Naive thymus-derived CD4-positive, alpha-beta T cell (primary cell): ENCODE measurements at regions not wholly inside any gene's neighbourhood (a gene's known extent, or its start where the extent isn't known, plus 50 kb on each side); places are given as distances from the start of the nearest gene placed in this dataset.
A peak's percentile ranks its signal among the peaks of the same experiment; 100 is the strongest.

ENCODE experiments used
- ATAC-seq: fragments of 150-1000 bp; cut with Tn5 transposase; 2 replicates; pipeline ENCODE4 v1.10.0; 2021; ENCODE audit warnings: mild to moderate bottlenecking, moderate library complexity
- CTCF ChIA-PET: fragments of 350-600 bp; sonication (Branson Sonifier 250); formaldehyde crosslinking; loops from one replicate; lab custom pipeline; 2021; ENCODE audit warnings: antibody characterized with exemption; lab: Charles Lee
- POLR2A ChIA-PET: fragments of 350-600 bp; sonication (Branson Sonifier 250); formaldehyde crosslinking; loops from one replicate; lab custom pipeline; 2021; ENCODE audit warnings: antibody characterized with exemption, inconsistent platforms; lab: Charles Lee
- DNase-seq, 9 donors: peaks; one replicate each; pipeline versions ENCODE4 v3.0.0 to v3.0.0-alpha.2; 2020 to 2022; ENCODE audit warnings: mixed read lengths in 1 of 9
- H3K27ac ChIP-seq: one replicate; pipeline ENCODE4 v1.7.0; 2013; ENCODE audit warnings: mild to moderate bottlenecking, low read depth, low read length, moderate library complexity
- H3K27me3 ChIP-seq, 2 donors: one replicate each; pipeline ENCODE4 v1.7.0; 2013; ENCODE audit warnings: low read length in 2 of 2, mild to moderate bottlenecking in 2 of 2, moderate library complexity in 2 of 2; ENCODE audit not compliant: control insufficient read depth in 2 of 2, insufficient read depth in 2 of 2
- H3K36me3 ChIP-seq, 3 experiments: 1 replicate in 2 of 3; 2 replicates in 1 of 3; pipeline ENCODE4 v1.7.0; 2013; ENCODE audit warnings: low read length in 3 of 3, mild to moderate bottlenecking in 3 of 3, moderate library complexity in 1 of 3; ENCODE audit not compliant: insufficient read depth in 3 of 3, control insufficient read depth in 2 of 3
- H3K4me1 ChIP-seq, 2 donors: one replicate each; pipeline ENCODE4 v1.7.0; 2013; ENCODE audit warnings: low read length in 2 of 2, mild to moderate bottlenecking in 2 of 2, moderate library complexity in 1 of 2; ENCODE audit not compliant: control insufficient read depth in 2 of 2, insufficient read depth in 2 of 2
- H3K4me3 ChIP-seq: 2 replicates; pipeline ENCODE4 v1.7.0; 2013; ENCODE audit warnings: mild to moderate bottlenecking, low read length
- H3K9me3 ChIP-seq, 3 experiments: 1 replicate in 2 of 3; 2 replicates in 1 of 3; pipeline ENCODE4 v1.7.0; 2013; ENCODE audit warnings: low read length in 3 of 3; ENCODE audit not compliant: control insufficient read depth in 2 of 3
- H3K27ac Mint-ChIP-seq, 9 donors: one replicate each; pipeline ENCODE4 v1.8.0; 2020 to 2022; ENCODE audit warnings: mixed read lengths in 9 of 9, mild to moderate bottlenecking in 8 of 9, moderate library complexity in 5 of 9, inconsistent platforms in 2 of 9
- H3K27me3 Mint-ChIP-seq, 5 donors: one replicate each; pipeline ENCODE4 v1.8.0; 2021 to 2022; ENCODE audit warnings: mixed read lengths in 5 of 5, mild to moderate bottlenecking in 1 of 5
- H3K36me3 Mint-ChIP-seq, 5 donors: one replicate each; pipeline ENCODE4 v1.8.0; 2020 to 2022; ENCODE audit warnings: mixed read lengths in 5 of 5, mild to moderate bottlenecking in 3 of 5, inconsistent platforms in 1 of 5
- H3K4me1 Mint-ChIP-seq, 7 donors: one replicate each; pipeline ENCODE4 v1.8.0; 2020 to 2022; ENCODE audit warnings: mixed read lengths in 7 of 7, mild to moderate bottlenecking in 3 of 7, inconsistent platforms in 1 of 7
- H3K4me3 Mint-ChIP-seq, 10 donors: one replicate each; pipeline ENCODE4 v1.8.0; 2020 to 2022; ENCODE audit warnings: mild to moderate bottlenecking in 10 of 10, mixed read lengths in 10 of 10, moderate library complexity in 6 of 10, inconsistent platforms in 2 of 10
- H3K9me3 Mint-ChIP-seq, 11 donors: one replicate each; pipeline ENCODE4 v1.8.0; 2020 to 2022; ENCODE audit warnings: mixed read lengths in 11 of 11, mild to moderate bottlenecking in 4 of 11, inconsistent platforms in 1 of 11, moderate library complexity in 1 of 11
- intact Hi-C, 2 donors: fragments of 100-400 bp; cut with micrococcal nuclease; formaldehyde crosslinking; loops; one replicate each; pipeline ENCODE4 v1.15.1; 2023

- Mint-ChIP-seq H3K27me3 (no peaks in the 10 kb centered on the region), H3K36me3 (peaks cover 0 to 8% (median under 1%) of the 10 kb centered on the region in 5 donors), H3K9me3 (peaks cover 0 to 22% (median 9%) of the 10 kb centered on the region in 11 donors), H3K27ac (peak overlapping the region in 2 of 9 donors; percentile 5 to 56), H3K4me1 (no peaks in the 10 kb centered on the region), H3K4me3 (no peak overlapping the region)
- Histone ChIP-seq H3K27me3 (no peaks in the 10 kb centered on the region), H3K4me1 (no peaks in the 10 kb centered on the region), H3K36me3 (no peaks in the 10 kb centered on the region), H3K27ac (no peak overlapping the region), H3K9me3 (no peaks in the 10 kb centered on the region), H3K4me3 (no peak overlapping the region)
- POLR2A ChIA-PET, result no interaction called here
- ATAC-seq (no peak), DNase-seq (no peak)
- CTCF ChIA-PET, result no interaction called here
- intact Hi-C loops, result no loop called here
Observed at GRCh38 chr12:47509398-47509851, 196.4 kb downstream of the RPAP3 start.

DNA sequence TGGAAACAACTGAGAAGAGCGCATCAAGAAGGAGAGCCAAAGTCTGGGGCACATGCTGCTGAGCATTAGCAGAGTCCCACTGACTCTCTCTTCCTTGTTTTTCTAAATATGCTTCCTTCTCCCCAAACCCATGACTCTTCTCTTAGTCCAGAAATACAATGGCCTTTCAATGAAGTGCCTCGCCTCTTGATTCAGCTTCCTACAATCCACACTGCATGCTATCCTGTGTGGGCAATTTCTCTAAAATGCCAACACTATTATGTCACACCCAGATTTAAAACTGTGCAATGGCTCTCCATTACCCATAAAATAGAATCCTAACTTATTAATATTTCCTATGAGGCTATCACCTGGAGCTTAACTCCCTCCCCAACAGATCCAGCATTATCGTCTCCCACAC is 198.6 kb downstream of the RPAP3 start:
- H3K9me3 Mint-ChIP-seq, result peaks cover 0 to 18% (median 4%) of the 10 kb centered on the region in 11 donors

GRCh38 chr12:47504775-47505446 is 200.9 kb downstream of the RPAP3 start:
- Mint-ChIP-seq H3K27me3 (no peaks in the 10 kb centered on the region), H3K4me3 (no peak overlapping the region), H3K27ac (no peak overlapping the region), H3K4me1 (no peaks in the 10 kb centered on the region), H3K36me3 (peaks cover 0 to 5% (median 0%) of the 10 kb centered on the region in 5 donors), H3K9me3 (peaks cover 0 to 21% (median 5%) of the 10 kb centered on the region in 11 donors)
- no peaks in the 10 kb centered on the region for H3K36me3 ChIP-seq
- H3K4me3 ChIP-seq, result no peak overlapping the region
- POLR2A ChIA-PET, result interaction anchor here (0.6 kb wide), 1 partner anchor 1514 kb away, joined by 3 read pairs; no protein-coding TSS in a partner anchor
- DNase-seq (no peak), ATAC-seq (no peak)
- CTCF ChIA-PET, result no interaction called here
- no peak overlapping the region for H3K27ac ChIP-seq
- no peaks in the 10 kb centered on the region for H3K4me1 ChIP-seq
- H3K27me3 ChIP-seq, result no peaks in the 10 kb centered on the region
- intact Hi-C loops, result no loop called here
- H3K9me3 ChIP-seq, result no peaks in the 10 kb centered on the region

More for the DNA sequence above, 198.6 kb downstream of the RPAP3 start:
- peaks cover 0 to 5% (median 0%) of the 10 kb centered on the region in 5 donors for H3K36me3 Mint-ChIP-seq
- H3K4me1 Mint-ChIP-seq, result no peaks in the 10 kb centered on the region
- H3K27me3 ChIP-seq, result no peaks in the 10 kb centered on the region
- DNase-seq, result no peak
- ChIA-PET POLR2A (no interaction called here), CTCF (no interaction called here)
- no peaks in the 10 kb centered on the region for H3K4me1 ChIP-seq
- no peaks in the 10 kb centered on the region for H3K27me3 Mint-ChIP-seq
- H3K27ac Mint-ChIP-seq, result no peak overlapping the region
- no peak for ATAC-seq
- H3K4me3 Mint-ChIP-seq, result no peak overlapping the region
- H3K27ac ChIP-seq, result no peak overlapping the region
- intact Hi-C loops, result no loop called here
- H3K9me3 ChIP-seq, result no peaks in the 10 kb centered on the region
- no peaks in the 10 kb centered on the region for H3K36me3 ChIP-seq
- H3K4me3 ChIP-seq, result no peak overlapping the region

GRCh38 chr12:47493801-47494200 is 212.0 kb downstream of the RPAP3 start:
- Histone ChIP-seq H3K4me3 (no peak overlapping the region), H3K4me1 (no peaks in the 10 kb centered on the region), H3K27me3 (peaks cover 0 to 3% of the 10 kb centered on the region in 2 donors), H3K36me3 (no peaks in the 10 kb centered on the region), H3K9me3 (peaks cover 0 to 9% (median 0%) of the 10 kb centered on the region in 3 experiments), H3K27ac (no peak overlapping the region)
- ATAC-seq, result no peak
- Mint-ChIP-seq H3K27ac (no peak overlapping the region), H3K36me3 (peaks cover 0 to 8% (median 2%) of the 10 kb centered on the region in 5 donors), H3K4me3 (no peak overlapping the region), H3K27me3 (peaks cover 0 to 4% (median 0%) of the 10 kb centered on the region in 5 donors), H3K4me1 (peaks cover 0 to 2% (median 0%) of the 10 kb centered on the region in 7 donors), H3K9me3 (peaks cover 0 to 25% (median 7%) of the 10 kb centered on the region in 11 donors)
- intact Hi-C loops, result no loop called here
- no peak for DNase-seq
- CTCF ChIA-PET, result no interaction called here
- POLR2A ChIA-PET, result no interaction called here

DNA sequence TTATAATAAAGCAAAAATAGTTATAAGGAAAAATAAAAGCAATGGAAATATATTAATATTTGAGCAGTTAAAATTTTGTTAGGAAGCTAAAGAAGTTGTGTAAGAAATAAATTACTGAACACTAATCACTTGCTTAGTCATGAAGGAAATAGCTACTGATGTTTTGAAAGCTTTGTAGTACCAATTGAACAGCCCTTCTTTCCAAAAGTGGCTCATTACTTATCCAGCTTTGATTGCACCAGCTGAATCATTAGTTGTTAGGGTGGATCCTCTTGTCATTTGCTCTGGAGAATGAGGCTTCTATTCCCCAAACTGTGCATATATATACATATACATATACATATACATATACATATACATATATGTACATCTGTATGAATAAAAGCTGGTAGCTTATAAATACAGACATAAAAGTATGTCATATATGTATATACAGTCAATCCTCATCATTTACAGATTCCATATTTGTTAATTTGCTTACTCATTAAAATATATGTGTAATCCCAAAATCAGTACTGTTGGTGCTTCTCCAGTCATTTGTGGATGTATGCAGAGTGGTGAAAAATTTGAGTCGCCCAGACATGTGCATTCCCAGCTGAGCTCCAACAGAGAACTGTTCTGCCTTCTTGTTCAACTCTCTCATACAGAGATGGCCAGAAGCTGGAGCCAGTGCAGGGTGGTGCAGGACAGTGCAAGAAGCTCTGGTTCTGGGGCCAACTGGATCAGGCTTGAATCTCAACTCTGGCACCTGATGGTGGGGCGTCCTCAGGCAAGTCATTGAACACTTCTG is 214.1 kb downstream of the RPAP3 start:
- ATAC-seq, result no peak
- peaks cover 0 to 15% (median 4%) of the 10 kb centered on the region in 7 donors for H3K4me1 Mint-ChIP-seq
- no peak for DNase-seq
- no peak overlapping the region for H3K4me3 ChIP-seq
- H3K27ac ChIP-seq, result no peak overlapping the region
- H3K9me3 Mint-ChIP-seq, result peaks cover 0 to 28% (median 17%) of the 10 kb centered on the region in 11 donors
- H3K27me3 ChIP-seq, result peaks cover 0 to 3% of the 10 kb centered on the region in 2 donors
- H3K36me3 Mint-ChIP-seq, result peaks cover 0 to 5% (median 1%) of the 10 kb centered on the region in 5 donors
- H3K4me3 Mint-ChIP-seq, result no peak overlapping the region
- no peaks in the 10 kb centered on the region for H3K36me3 ChIP-seq
- CTCF ChIA-PET, result interaction anchor here (0.6 kb wide), 1 partner anchor 216 kb away, joined by 4 read pairs; no protein-coding TSS in a partner anchor
- intact Hi-C loops, result no loop called here
- peaks cover 0 to 8% (median 0%) of the 10 kb centered on the region in 3 experiments for H3K9me3 ChIP-seq
- no peak overlapping the region for H3K27ac Mint-ChIP-seq
- POLR2A ChIA-PET, result no interaction called here
- H3K27me3 Mint-ChIP-seq, result peaks cover 0 to 4% (median 0%) of the 10 kb centered on the region in 5 donors
- peaks cover 0 to 3% of the 10 kb centered on the region in 2 donors for H3K4me1 ChIP-seq

DNA sequence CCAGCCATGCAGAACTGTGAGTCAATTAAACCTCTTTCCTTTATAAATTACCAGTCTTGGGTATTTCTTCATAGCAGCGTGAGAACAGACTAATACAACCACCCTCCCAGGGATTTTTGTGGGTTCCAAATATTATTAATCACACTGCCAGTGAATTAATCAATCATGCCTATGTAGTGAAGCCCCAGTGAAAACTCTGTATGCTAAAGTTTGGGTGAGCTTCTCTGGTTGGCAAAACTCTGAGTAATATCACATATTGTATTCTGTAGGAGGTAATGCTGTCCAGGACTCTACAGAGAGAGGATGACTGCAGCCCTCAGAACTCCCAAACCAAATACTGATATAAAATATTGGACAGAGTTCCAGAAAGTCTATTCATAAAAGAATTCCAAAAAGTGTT is 216.9 kb downstream of the RPAP3 start:
- Histone ChIP-seq H3K9me3 (peaks cover 0 to 8% (median 0%) of the 10 kb centered on the region in 3 experiments), H3K36me3 (no peaks in the 10 kb centered on the region), H3K27ac (no peak overlapping the region), H3K27me3 (peaks cover 0 to 3% of the 10 kb centered on the region in 2 donors), H3K4me3 (no peak overlapping the region), H3K4me1 (peaks cover 0 to 3% of the 10 kb centered on the region in 2 donors)
- POLR2A ChIA-PET, result no interaction called here
- peak overlapping the region in 1 of 10 donors; percentile 37 for H3K4me3 Mint-ChIP-seq
- no peaks in the 10 kb centered on the region for H3K27me3 Mint-ChIP-seq
- DNase-seq (no peak), ATAC-seq (no peak)
- no peak overlapping the region for H3K27ac Mint-ChIP-seq
- H3K36me3 Mint-ChIP-seq, result peaks cover 0 to 7% (median 5%) of the 10 kb centered on the region in 5 donors
- intact Hi-C loops, result no loop called here
- H3K9me3 Mint-ChIP-seq, result peaks cover 3 to 47% (median 24%) of the 10 kb centered on the region in 11 donors
- CTCF ChIA-PET, result no interaction called here
- H3K4me1 Mint-ChIP-seq, result peaks cover 0 to 15% (median 4%) of the 10 kb centered on the region in 7 donors
